OCI-LY3 (cell line): ENCODE measurements at regions not wholly inside any gene's neighbourhood (a gene's known extent, or its start where the extent isn't known, plus 50 kb on each side); places are given as distances from the start of the nearest gene placed in this dataset.
"Not testable (repeated sequence)": the region's sequence is repeated elsewhere in the genome, so short reads cannot be mapped to it uniquely, and the experiment has no call there.

ENCODE experiments used
- H2AFZ ChIP-seq: fragments of 200-600, 300-600 bp; shearing (Covaris generic); 2 replicates; pipeline ENCODE4 v1.6.0; 2014; ENCODE audit warnings: antibody characterized with exemption, low read depth, low read length
- H3K27ac ChIP-seq: fragments of 200-600, 300-600 bp; sonication (generic); 2 replicates; pipeline ENCODE4 v1.5.1; 2014; ENCODE audit warnings: mild to moderate bottlenecking, low read length, moderate library complexity, mixed read lengths
- H3K27me3 ChIP-seq: fragments of 200-600, 300-600 bp; sonication (generic); 2 replicates; pipeline ENCODE4 v1.6.1; 2014; ENCODE audit warnings: low read depth, low read length, mixed read lengths
- H3K36me3 ChIP-seq: fragments of 200-600, 300-600 bp; sonication (generic); replicated peaks from 2 replicates; pipeline ENCODE3; 2014; ENCODE audit warnings: low read depth, low read length, mixed read lengths
- H3K4me1 ChIP-seq: fragments of 300-600, 200-600 bp; sonication (generic); 2 replicates; pipeline ENCODE4 v1.6.1; 2014; ENCODE audit warnings: low read length, mixed read lengths
- H3K4me2 ChIP-seq: fragments of 200-600, 300-600 bp; sonication (generic); 2 replicates; pipeline ENCODE4 v1.6.1; 2014; ENCODE audit warnings: low read length, mixed read lengths
- H3K4me3 ChIP-seq: fragments of 300-600, 200-600 bp; sonication (generic); 2 replicates; pipeline ENCODE4 v1.5.1; 2014; ENCODE audit warnings: antibody characterized with exemption, mild to moderate bottlenecking, low read length, moderate library complexity
- H3K79me2 ChIP-seq: fragments of 300-600, 200-600 bp; shearing (Covaris generic); 2 replicates; pipeline ENCODE4 v1.6.1; 2014; ENCODE audit warnings: mild to moderate bottlenecking, low read length, mixed read lengths
- H3K9ac ChIP-seq: fragments of 300-600, 200-600 bp; shearing (Covaris generic); 2 replicates; pipeline ENCODE4 v1.6.0; 2014; ENCODE audit warnings: mild to moderate bottlenecking, low read length, moderate library complexity
- H3K9me3 ChIP-seq: fragments of 200-600, 300-600 bp; shearing (Covaris generic); 2 replicates; pipeline ENCODE4 v1.6.1; 2014; ENCODE audit warnings: low read length, mixed read lengths; ENCODE audit not compliant: insufficient read depth
- H4K20me1 ChIP-seq: fragments of 200-600, 300-600 bp; sonication (generic); 2 replicates; pipeline ENCODE4 v1.6.1; 2016; ENCODE audit warnings: low read length, mixed read lengths; ENCODE audit not compliant: insufficient read depth

GRCh38 chr1:83468336-83468735, 530.6 kb downstream of the TTLL7 start:
- not testable (repeated sequence) for H4K20me1 ChIP-seq, H3K27ac ChIP-seq, H3K9me3 ChIP-seq, H3K4me2 ChIP-seq, H3K27me3 ChIP-seq, H3K9ac ChIP-seq, H2AFZ ChIP-seq, H3K36me3 ChIP-seq, H3K4me3 ChIP-seq
- Histone ChIP-seq H3K79me2 (peaks cover 83% of the 10 kb centered on the region), H3K4me1 (peaks cover 22% of the 10 kb centered on the region)

- H3K9me3 ChIP-seq, H3K4me3 ChIP-seq, H3K27ac ChIP-seq, H4K20me1 ChIP-seq, H2AFZ ChIP-seq, H3K27me3 ChIP-seq, H3K4me2 ChIP-seq, H3K36me3 ChIP-seq, H3K9ac ChIP-seq, H3K4me1 ChIP-seq: not testable (repeated sequence)
- H3K79me2 ChIP-seq = peaks cover 46% of the 10 kb centered on the region
Observed at GRCh38 chr1:83457735-83458248, 541.1 kb downstream of the TTLL7 start.

GRCh38 chr1:83457281-83457680, 541.7 kb downstream of the TTLL7 start:
- H3K27ac ChIP-seq, H3K4me3 ChIP-seq, H2AFZ ChIP-seq, H4K20me1 ChIP-seq, H3K27me3 ChIP-seq, H3K36me3 ChIP-seq, H3K9ac ChIP-seq, H3K9me3 ChIP-seq, H3K4me2 ChIP-seq, H3K4me1 ChIP-seq: not testable (repeated sequence)
- H3K79me2 ChIP-seq = peaks cover 46% of the 10 kb centered on the region

GRCh38 chr1:83455753-83456152, 543.2 kb downstream of the TTLL7 start:
- H3K4me2 ChIP-seq, H3K36me3 ChIP-seq, H3K9ac ChIP-seq, H2AFZ ChIP-seq, H3K27ac ChIP-seq, H3K4me3 ChIP-seq, H3K9me3 ChIP-seq, H3K4me1 ChIP-seq, H3K27me3 ChIP-seq, H4K20me1 ChIP-seq: not testable (repeated sequence)
- peaks cover 52% of the 10 kb centered on the region for H3K79me2 ChIP-seq

- not testable (repeated sequence) for H3K9me3 ChIP-seq, H2AFZ ChIP-seq, H3K27me3 ChIP-seq, H3K36me3 ChIP-seq, H3K4me3 ChIP-seq, H3K9ac ChIP-seq, H3K4me1 ChIP-seq, H3K4me2 ChIP-seq, H3K27ac ChIP-seq
- Histone ChIP-seq H3K79me2 (peaks cover 51% of the 10 kb centered on the region), H4K20me1 (peaks cover 21% of the 10 kb centered on the region)
Observed at GRCh38 chr1:83445873-83446272, 553.1 kb downstream of the TTLL7 start.

GRCh38 chr1:83442412-83442811, 556.5 kb downstream of the TTLL7 start:
- not testable (repeated sequence) for H3K27ac ChIP-seq, H3K9me3 ChIP-seq, H3K4me3 ChIP-seq, H2AFZ ChIP-seq, H3K4me2 ChIP-seq, H3K9ac ChIP-seq, H3K27me3 ChIP-seq, H3K36me3 ChIP-seq, H3K4me1 ChIP-seq
- peaks cover 45% of the 10 kb centered on the region for H3K79me2 ChIP-seq
- H4K20me1 ChIP-seq = peaks cover 18% of the 10 kb centered on the region

- not testable (repeated sequence) for H4K20me1 ChIP-seq, H3K9me3 ChIP-seq, H3K4me2 ChIP-seq, H3K27me3 ChIP-seq, H2AFZ ChIP-seq, H3K4me3 ChIP-seq, H3K27ac ChIP-seq, H3K9ac ChIP-seq, H3K36me3 ChIP-seq, H3K4me1 ChIP-seq
- peaks cover 37% of the 10 kb centered on the region for H3K79me2 ChIP-seq
Observed at GRCh38 chr1:83440586-83440985, 558.3 kb downstream of the TTLL7 start.

GRCh38 chr1:83440021-83440420, 558.9 kb downstream of the TTLL7 start:
- not testable (repeated sequence) for H2AFZ ChIP-seq, H3K4me3 ChIP-seq, H4K20me1 ChIP-seq, H3K27me3 ChIP-seq, H3K36me3 ChIP-seq, H3K9ac ChIP-seq, H3K9me3 ChIP-seq, H3K4me1 ChIP-seq, H3K4me2 ChIP-seq, H3K27ac ChIP-seq
- peaks cover 32% of the 10 kb centered on the region for H3K79me2 ChIP-seq

- not testable (repeated sequence) for H3K4me3 ChIP-seq, H2AFZ ChIP-seq, H3K27ac ChIP-seq, H3K4me1 ChIP-seq, H3K4me2 ChIP-seq, H3K36me3 ChIP-seq, H4K20me1 ChIP-seq, H3K9me3 ChIP-seq, H3K9ac ChIP-seq, H3K27me3 ChIP-seq
- peaks cover 23% of the 10 kb centered on the region for H3K79me2 ChIP-seq
Observed at GRCh38 chr1:83438316-83438715, 560.6 kb downstream of the TTLL7 start.

- not testable (repeated sequence) for H3K4me1 ChIP-seq, H3K4me3 ChIP-seq, H3K27me3 ChIP-seq, H2AFZ ChIP-seq, H3K9me3 ChIP-seq, H3K79me2 ChIP-seq, H3K36me3 ChIP-seq, H3K27ac ChIP-seq, H4K20me1 ChIP-seq, H3K9ac ChIP-seq, H3K4me2 ChIP-seq
Observed at GRCh38 chr1:83435336-83435735, 563.6 kb downstream of the TTLL7 start.
